ENCODE measurements at regions not wholly inside any gene's neighbourhood (a gene's known extent, or its start where the extent isn't known, plus 50 kb on each side); places are given as distances from the start of the nearest gene placed in this dataset.

DNA sequence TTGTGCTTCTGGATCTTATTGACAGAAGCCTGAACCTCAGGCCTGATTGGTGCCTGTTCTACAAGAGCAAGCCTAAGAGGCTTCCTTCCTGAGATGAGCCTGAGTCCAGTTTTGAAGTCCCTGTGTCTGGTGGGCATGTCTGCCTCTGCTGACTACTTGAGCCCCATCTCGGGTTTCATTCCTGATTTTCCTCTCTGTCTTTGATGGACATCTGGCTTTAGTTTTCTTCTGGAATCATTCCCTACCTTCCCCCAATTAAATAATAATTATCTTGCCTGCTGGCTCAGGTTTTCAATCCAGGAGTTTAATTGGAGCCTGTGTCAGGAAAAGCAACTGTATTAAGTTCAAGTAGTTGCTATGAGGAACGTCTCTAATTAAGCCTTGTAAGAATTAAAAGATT is 135.5 kb upstream of the MC4R start:
- no peak overlapping the region for H3K4me2 ChIP-seq (ENCODE audit: low read length)
- no peak for TF ChIP-seq EZH2 (IDR thresholded peaks at IDR 0.05; ENCODE audit: insufficient read depth, low read length)
- TF ChIP-seq, protein P1, sequence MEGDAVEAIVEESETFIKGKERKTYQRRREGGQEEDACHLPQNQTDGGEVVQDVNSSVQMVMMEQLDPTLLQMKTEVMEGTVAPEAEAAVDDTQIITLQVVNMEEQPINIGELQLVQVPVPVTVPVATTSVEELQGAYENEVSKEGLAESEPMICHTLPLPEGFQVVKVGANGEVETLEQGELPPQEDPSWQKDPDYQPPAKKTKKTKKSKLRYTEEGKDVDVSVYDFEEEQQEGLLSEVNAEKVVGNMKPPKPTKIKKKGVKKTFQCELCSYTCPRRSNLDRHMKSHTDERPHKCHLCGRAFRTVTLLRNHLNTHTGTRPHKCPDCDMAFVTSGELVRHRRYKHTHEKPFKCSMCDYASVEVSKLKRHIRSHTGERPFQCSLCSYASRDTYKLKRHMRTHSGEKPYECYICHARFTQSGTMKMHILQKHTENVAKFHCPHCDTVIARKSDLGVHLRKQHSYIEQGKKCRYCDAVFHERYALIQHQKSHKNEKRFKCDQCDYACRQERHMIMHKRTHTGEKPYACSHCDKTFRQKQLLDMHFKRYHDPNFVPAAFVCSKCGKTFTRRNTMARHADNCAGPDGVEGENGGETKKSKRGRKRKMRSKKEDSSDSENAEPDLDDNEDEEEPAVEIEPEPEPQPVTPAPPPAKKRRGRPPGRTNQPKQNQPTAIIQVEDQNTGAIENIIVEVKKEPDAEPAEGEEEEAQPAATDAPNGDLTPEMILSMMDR (IDR thresholded peaks at IDR 0.05; ENCODE audit: insufficient read depth, low read depth, low read length): no peak
- DNase-seq (ENCODE audit: low read depth) (no peak), FAIRE-seq (no peak)
- Mint-ChIP-seq H3K36me3 (ENCODE audit: low read depth, unreplicated experiment) (no peaks in the 10 kb centered on the region), H3K27ac (ENCODE audit: unreplicated experiment) (no peak overlapping the region), H3K9me3 (ENCODE audit: unreplicated experiment) (no peaks in the 10 kb centered on the region), H3K4me1 (ENCODE audit: low read depth, unreplicated experiment) (no peaks in the 10 kb centered on the region), H3K27me3 (ENCODE audit: low read depth, unreplicated experiment) (peaks cover 2% of the 10 kb centered on the region), H3K4me3 (ENCODE audit: unreplicated experiment) (no peak overlapping the region)
- H3K36me3 ChIP-seq (ENCODE audit: insufficient read depth, low read length): no peaks in the 10 kb centered on the region
- H3K4me1 ChIP-seq (ENCODE audit: insufficient read depth, low read length): no peaks in the 10 kb centered on the region
- H3K27ac ChIP-seq (ENCODE audit: low read depth, low read length): no peak overlapping the region
- H3K4me3 ChIP-seq (ENCODE audit: insufficient read depth, low read depth, low read length): no peak overlapping the region
- H3K9ac ChIP-seq (ENCODE audit: low read length): no peak overlapping the region
- H3K9me3 ChIP-seq (ENCODE audit: insufficient read depth, low read depth, low read length): no peaks in the 10 kb centered on the region
- H3K27me3 ChIP-seq (ENCODE audit: insufficient read depth, low read length): no peaks in the 10 kb centered on the region
- H3K79me2 ChIP-seq (ENCODE audit: insufficient read depth, low read length): no peaks in the 10 kb centered on the region
- no peak overlapping the region for H2AFZ ChIP-seq (ENCODE audit: low read depth, low read length)
- H4K20me1 ChIP-seq (ENCODE audit: insufficient read depth, low read length): no peaks in the 10 kb centered on the region

DNA sequence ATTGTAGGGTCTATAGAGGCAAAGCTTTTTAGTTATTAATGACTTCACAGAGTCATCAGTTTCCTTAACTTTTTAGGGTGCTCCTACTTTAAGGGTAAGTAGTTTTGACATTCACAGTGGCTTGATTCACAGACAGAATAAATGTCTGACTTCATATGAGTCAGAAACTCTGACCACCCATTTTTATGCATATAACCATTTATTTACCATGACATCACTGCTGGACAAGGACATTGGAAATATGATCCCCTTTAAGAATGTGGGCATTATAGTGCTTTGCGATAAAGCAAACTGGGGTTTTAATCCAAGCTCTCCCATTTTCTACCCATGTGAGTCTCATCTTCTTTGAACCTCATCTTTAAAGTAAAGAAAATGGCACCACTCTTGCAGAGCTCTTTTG is 162.0 kb upstream of the MC4R start:
- no peak for TF ChIP-seq EZH2 (IDR thresholded peaks at IDR 0.05; ENCODE audit: insufficient read depth, low read length)
- TF ChIP-seq, protein P1 (IDR thresholded peaks at IDR 0.05; ENCODE audit: insufficient read depth, low read depth, low read length): no peak
- Mint-ChIP-seq H3K4me3 (ENCODE audit: unreplicated experiment) (no peak overlapping the region), H3K4me1 (ENCODE audit: low read depth, unreplicated experiment) (no peaks in the 10 kb centered on the region), H3K36me3 (ENCODE audit: low read depth, unreplicated experiment) (no peaks in the 10 kb centered on the region), H3K27me3 (ENCODE audit: low read depth, unreplicated experiment) (no peaks in the 10 kb centered on the region), H3K27ac (ENCODE audit: unreplicated experiment) (no peak overlapping the region), H3K9me3 (ENCODE audit: unreplicated experiment) (no peaks in the 10 kb centered on the region)
- H3K4me2 ChIP-seq (ENCODE audit: low read length): peak overlapping the region; percentile 35
- no peak overlapping the region for H2AFZ ChIP-seq (ENCODE audit: low read depth, low read length)
- H3K36me3 ChIP-seq (ENCODE audit: insufficient read depth, low read length): no peaks in the 10 kb centered on the region
- no peak overlapping the region for H3K27ac ChIP-seq (ENCODE audit: low read depth, low read length)
- H3K4me1 ChIP-seq (ENCODE audit: insufficient read depth, low read length): peaks cover 11% of the 10 kb centered on the region
- FAIRE-seq (no peak), DNase-seq (ENCODE audit: low read depth) (peak; percentile 69)
- H3K9me3 ChIP-seq (ENCODE audit: insufficient read depth, low read depth, low read length): no peaks in the 10 kb centered on the region
- H3K79me2 ChIP-seq (ENCODE audit: insufficient read depth, low read length): no peaks in the 10 kb centered on the region
- H3K9ac ChIP-seq (ENCODE audit: low read length): no peak overlapping the region
- H4K20me1 ChIP-seq (ENCODE audit: insufficient read depth, low read length): no peaks in the 10 kb centered on the region
- H3K27me3 ChIP-seq (ENCODE audit: insufficient read depth, low read length): no peaks in the 10 kb centered on the region
- no peak overlapping the region for H3K4me3 ChIP-seq (ENCODE audit: insufficient read depth, low read depth, low read length)

DNA sequence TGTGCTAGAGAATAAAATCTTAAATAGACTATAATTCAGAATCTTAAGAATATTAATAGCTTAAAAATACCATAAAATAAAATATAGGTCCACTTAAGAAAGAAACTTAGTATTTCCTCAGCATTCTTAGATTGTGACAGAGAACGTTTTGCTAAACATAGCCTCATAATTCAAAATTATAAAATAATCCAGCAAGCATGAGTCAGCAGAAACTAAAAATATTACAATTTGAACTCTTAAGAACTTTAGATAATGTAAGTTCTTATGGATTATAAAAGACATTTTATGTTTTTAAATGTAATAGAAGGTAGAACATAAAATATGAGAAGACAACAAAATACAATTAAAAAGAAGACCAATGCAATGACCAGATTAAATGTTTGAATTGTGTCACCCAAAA is 164.5 kb upstream of the MC4R start:
- no peaks in the 10 kb centered on the region for H3K27me3 ChIP-seq (ENCODE audit: insufficient read depth, low read length)
- Mint-ChIP-seq H3K27me3 (ENCODE audit: low read depth, unreplicated experiment) (no peaks in the 10 kb centered on the region), H3K4me3 (ENCODE audit: unreplicated experiment) (no peak overlapping the region), H3K27ac (ENCODE audit: unreplicated experiment) (no peak overlapping the region), H3K4me1 (ENCODE audit: low read depth, unreplicated experiment) (no peaks in the 10 kb centered on the region), H3K9me3 (ENCODE audit: unreplicated experiment) (no peaks in the 10 kb centered on the region), H3K36me3 (ENCODE audit: low read depth, unreplicated experiment) (no peaks in the 10 kb centered on the region)
- no peaks in the 10 kb centered on the region for H3K9me3 ChIP-seq (ENCODE audit: insufficient read depth, low read depth, low read length)
- no peak overlapping the region for H3K27ac ChIP-seq (ENCODE audit: low read depth, low read length)
- H3K4me1 ChIP-seq (ENCODE audit: insufficient read depth, low read length): peaks cover 11% of the 10 kb centered on the region
- H2AFZ ChIP-seq (ENCODE audit: low read depth, low read length): no peak overlapping the region
- H3K4me3 ChIP-seq (ENCODE audit: insufficient read depth, low read depth, low read length): no peak overlapping the region
- DNase-seq (ENCODE audit: low read depth) (no peak), FAIRE-seq (no peak)
- no peaks in the 10 kb centered on the region for H3K79me2 ChIP-seq (ENCODE audit: insufficient read depth, low read length)
- H3K4me2 ChIP-seq (ENCODE audit: low read length): no peak overlapping the region
- no peaks in the 10 kb centered on the region for H3K36me3 ChIP-seq (ENCODE audit: insufficient read depth, low read length)
- no peak overlapping the region for H3K9ac ChIP-seq (ENCODE audit: low read length)
- TF ChIP-seq, protein P1 (IDR thresholded peaks at IDR 0.05; ENCODE audit: insufficient read depth, low read depth, low read length): no peak
- no peak for TF ChIP-seq EZH2 (IDR thresholded peaks at IDR 0.05; ENCODE audit: insufficient read depth, low read length)
- H4K20me1 ChIP-seq (ENCODE audit: insufficient read depth, low read length): no peaks in the 10 kb centered on the region

All from astrocyte (in vitro differentiated cells and primary cell).